Prostate gland (tissue), 2 donors: ENCODE measurements at regions not wholly inside any gene's neighbourhood (a gene's known extent, or its start where the extent isn't known, plus 50 kb on each side); places are given as distances from the start of the nearest gene placed in this dataset.
"Not testable (repeated sequence)": the region's sequence is repeated elsewhere in the genome, so short reads cannot be mapped to it uniquely, and the experiment has no call there.

Source experiments
- DNase-seq: peaks from one replicate; pipeline ENCODE4 v3.0.0-alpha.2; 2019; ENCODE audit warnings: low spot score
- H3K27ac ChIP-seq, 2 donors: fragments of 200-600 bp; sonication (generic); 2 replicates each; pipeline ENCODE4 v1.5.1; 2017 to 2019
- H3K27me3 ChIP-seq: fragments of 200-600 bp; sonication (generic); replicated peaks from 2 replicates; pipeline ENCODE4 v1.5.1; 2019; ENCODE audit not compliant: insufficient read depth
- H3K36me3 ChIP-seq, 2 donors: fragments of 200-600 bp; sonication (generic); 1 replicate in 1 of 2; 2 replicates in 1 of 2; pipeline versions ENCODE4 v1.5.1 to v1.8.1; 2017 to 2019
- H3K4me1 ChIP-seq: fragments of 200-600 bp; sonication (generic); replicated peaks from 2 replicates; pipeline ENCODE4 v1.5.1; 2019
- H3K4me3 ChIP-seq, 2 donors: fragments of 200-600 bp; sonication (generic); 2 replicates each; pipeline ENCODE4 v1.5.1; 2017 to 2019
- H3K9me3 ChIP-seq: fragments of 200-600 bp; sonication (generic); 2 replicates; pipeline ENCODE4 v1.5.1; 2017
- CTCF ChIP-seq, 4 experiments: fragments of 200-600 bp in 2 of 4; fragments of 450-650 bp in 2 of 4; sonication (generic) in 2 of 4; IDR thresholded peaks; 1 replicate in 3 of 4; 2 replicates in 1 of 4; pipeline ENCODE4 v1.5.1; 2016 to 2019; ENCODE audit warnings: antibody characterized with exemption in 4 of 4, mild to moderate bottlenecking in 2 of 4, moderate library complexity in 2 of 4
- POLR2A ChIP-seq: fragments of 450-650 bp; IDR thresholded peaks from one replicate; pipeline ENCODE4 v1.6.1; 2016; ENCODE audit warnings: antibody characterized with exemption, mild to moderate bottlenecking
- POLR2AphosphoS5 ChIP-seq: sonication (generic); formaldehyde crosslinking; IDR thresholded peaks from one replicate; pipeline ENCODE4 v1.6.1; 2017; ENCODE audit warnings: antibody characterized with exemption
- WGBS: methylation state at CpG from one replicate; pipeline ENCODE4 v1.1.5; 2018; 5-methylcytosine and 5-hydroxymethylcytosine counted together
- intact Hi-C: fragments of 100-400 bp; cut with DNase I; formaldehyde crosslinking; loops from one replicate; pipeline ENCODE4 v1.14.2; 2022

DNA sequence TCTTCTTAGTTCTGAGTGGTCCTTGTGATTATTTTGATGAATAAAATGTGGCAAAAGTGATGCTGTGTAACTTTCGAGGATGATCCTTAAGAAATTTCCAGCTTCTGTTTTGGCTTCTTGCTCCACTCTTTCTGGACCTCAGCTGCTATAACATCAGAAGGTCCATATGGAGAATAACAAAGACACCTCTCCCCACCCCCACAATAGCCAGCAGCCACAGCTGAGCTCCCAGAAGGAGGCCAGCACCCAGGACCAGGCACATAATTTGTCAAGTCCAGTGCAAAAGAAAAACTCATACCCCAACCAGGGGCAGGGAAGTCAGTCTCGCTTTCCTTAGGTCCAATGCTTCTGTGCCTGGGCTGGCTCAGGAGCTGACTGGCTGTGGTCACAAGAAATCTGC is 357.6 kb downstream of the RFC3 start:
- TF ChIP-seq POLR2AphosphoS5 (no peak), CTCF (IDR thresholded peaks at IDR 0.05) (no peak), POLR2A (no peak)
- Histone ChIP-seq H3K27me3 (no peaks in the 10 kb centered on the region), H3K36me3 (no peaks in the 10 kb centered on the region), H3K4me3 (no peak overlapping the region), H3K9me3 (no peaks in the 10 kb centered on the region), H3K4me1 (no peaks in the 10 kb centered on the region), H3K27ac (no peak overlapping the region)
- no peak for DNase-seq
- 85% methylated on average over 2 of the region's 2 CpGs for WGBS
- intact Hi-C loops, result no loop called here

- intact Hi-C loops, result no loop called here
- no peak overlapping the region for H3K27ac ChIP-seq
- no peak overlapping the region for H3K4me3 ChIP-seq
- no peaks in the 10 kb centered on the region for H3K27me3 ChIP-seq
- 57% methylated on average over 5 of the region's 5 CpGs for WGBS
- DNase-seq, result no peak
- TF ChIP-seq POLR2AphosphoS5, result no peak
- no peak for TF ChIP-seq CTCF (IDR thresholded peaks at IDR 0.05)
- no peak for TF ChIP-seq POLR2A
- H3K4me1 ChIP-seq, result no peaks in the 10 kb centered on the region
- H3K36me3 ChIP-seq, result no peaks in the 10 kb centered on the region
- H3K9me3 ChIP-seq, result no peaks in the 10 kb centered on the region
These were observed 358.7 kb downstream of the RFC3 start for GRCh38 chr13:34176633-34177032.

- WGBS, result 75% methylated on average over 1 of the region's 1 CpG
- Histone ChIP-seq H3K36me3 (no peaks in the 10 kb centered on the region), H3K4me1 (no peaks in the 10 kb centered on the region), H3K4me3 (no peak overlapping the region), H3K27me3 (no peaks in the 10 kb centered on the region), H3K9me3 (no peaks in the 10 kb centered on the region), H3K27ac (no peak overlapping the region)
- TF ChIP-seq CTCF (IDR thresholded peaks at IDR 0.05), result no peak
- TF ChIP-seq POLR2A, result no peak
- no peak for TF ChIP-seq POLR2AphosphoS5
- DNase-seq, result no peak
- intact Hi-C loops, result no loop called here
These were observed 361.5 kb downstream of the RFC3 start for GRCh38 chr13:34179481-34179880.

DNA sequence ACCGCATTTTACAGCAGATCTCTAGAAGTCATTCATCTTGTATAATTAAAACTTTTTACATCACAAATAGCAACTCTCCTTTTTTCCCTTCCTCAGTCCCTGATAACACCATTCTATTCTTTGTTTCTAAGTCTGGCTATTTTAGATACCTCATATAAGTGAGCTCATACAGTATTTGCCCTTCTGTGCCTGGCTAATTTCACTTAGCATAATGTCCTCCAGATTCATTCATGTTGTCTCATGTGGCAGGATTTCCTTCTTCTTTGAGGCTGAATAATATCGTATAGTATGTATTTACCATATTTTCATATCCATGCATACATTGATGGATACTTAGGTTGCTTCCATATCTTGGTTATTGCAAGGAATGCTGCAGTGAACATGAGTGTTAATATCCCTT is 362.0 kb downstream of the RFC3 start:
- no peak for DNase-seq
- Histone ChIP-seq H3K4me1 (no peaks in the 10 kb centered on the region), H3K4me3 (no peak overlapping the region), H3K36me3 (no peaks in the 10 kb centered on the region), H3K9me3 (no peaks in the 10 kb centered on the region), H3K27me3 (no peaks in the 10 kb centered on the region), H3K27ac (no peak overlapping the region)
- intact Hi-C loops, result no loop called here
- WGBS, result 93% methylated on average over 2 of the region's 2 CpGs
- TF ChIP-seq POLR2AphosphoS5 (no peak), POLR2A (no peak), CTCF (IDR thresholded peaks at IDR 0.05) (no peak)

GRCh38 chr13:34181256-34181655 is 363.3 kb downstream of the RFC3 start:
- whole genome bisulfite sequencing, result 89% methylated on average over 16 of the region's 16 CpGs
- intact Hi-C loops, H3K9me3 ChIP-seq, H3K27me3 ChIP-seq, H3K4me3 ChIP-seq, H3K36me3 ChIP-seq, H3K4me1 ChIP-seq, DNase-seq, H3K27ac ChIP-seq: not testable (repeated sequence)
